GM10266 (cell line): ENCODE measurements at regions not wholly inside any gene's neighbourhood (a gene's known extent, or its start where the extent isn't known, plus 50 kb on each side); places are given as distances from the start of the nearest gene placed in this dataset.

ENCODE experiments used
- DNase-seq: peaks from one replicate; pipeline ENCODE4 v3.0.0; 2012; ENCODE audit errors: extremely low spot score
- TF ChIP-seq, protein P1 (sequence below): IDR thresholded peaks from 2 replicates; pipeline ENCODE4 v1.5.1; 2012; ENCODE audit warnings: mild to moderate bottlenecking, low read depth; ENCODE audit not compliant: control insufficient read depth, insufficient read depth; ENCODE audit errors: missing control alignments

DNA sequence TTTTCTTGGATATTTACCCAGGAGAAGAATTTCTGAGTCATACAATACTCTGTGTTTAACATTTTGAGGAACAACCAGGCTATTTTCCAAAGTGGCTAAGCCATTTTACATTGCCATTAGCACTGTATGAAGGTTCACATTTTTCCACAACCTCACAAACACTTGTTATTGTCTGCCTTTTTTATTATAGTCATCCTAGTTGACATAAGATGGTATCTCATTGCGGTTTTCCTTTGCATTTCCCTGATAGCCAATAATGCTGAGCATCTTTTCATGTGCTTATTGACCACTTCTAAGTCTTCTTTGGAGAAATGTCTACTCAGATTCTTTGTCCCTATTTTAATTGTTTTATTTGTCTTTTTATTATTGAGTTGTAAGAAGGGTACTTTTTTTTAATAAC lies 107.4 kb upstream of the CES5A start:
- TF ChIP-seq, protein P1, sequence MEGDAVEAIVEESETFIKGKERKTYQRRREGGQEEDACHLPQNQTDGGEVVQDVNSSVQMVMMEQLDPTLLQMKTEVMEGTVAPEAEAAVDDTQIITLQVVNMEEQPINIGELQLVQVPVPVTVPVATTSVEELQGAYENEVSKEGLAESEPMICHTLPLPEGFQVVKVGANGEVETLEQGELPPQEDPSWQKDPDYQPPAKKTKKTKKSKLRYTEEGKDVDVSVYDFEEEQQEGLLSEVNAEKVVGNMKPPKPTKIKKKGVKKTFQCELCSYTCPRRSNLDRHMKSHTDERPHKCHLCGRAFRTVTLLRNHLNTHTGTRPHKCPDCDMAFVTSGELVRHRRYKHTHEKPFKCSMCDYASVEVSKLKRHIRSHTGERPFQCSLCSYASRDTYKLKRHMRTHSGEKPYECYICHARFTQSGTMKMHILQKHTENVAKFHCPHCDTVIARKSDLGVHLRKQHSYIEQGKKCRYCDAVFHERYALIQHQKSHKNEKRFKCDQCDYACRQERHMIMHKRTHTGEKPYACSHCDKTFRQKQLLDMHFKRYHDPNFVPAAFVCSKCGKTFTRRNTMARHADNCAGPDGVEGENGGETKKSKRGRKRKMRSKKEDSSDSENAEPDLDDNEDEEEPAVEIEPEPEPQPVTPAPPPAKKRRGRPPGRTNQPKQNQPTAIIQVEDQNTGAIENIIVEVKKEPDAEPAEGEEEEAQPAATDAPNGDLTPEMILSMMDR: no peak
- no peak for DNase-seq

DNA sequence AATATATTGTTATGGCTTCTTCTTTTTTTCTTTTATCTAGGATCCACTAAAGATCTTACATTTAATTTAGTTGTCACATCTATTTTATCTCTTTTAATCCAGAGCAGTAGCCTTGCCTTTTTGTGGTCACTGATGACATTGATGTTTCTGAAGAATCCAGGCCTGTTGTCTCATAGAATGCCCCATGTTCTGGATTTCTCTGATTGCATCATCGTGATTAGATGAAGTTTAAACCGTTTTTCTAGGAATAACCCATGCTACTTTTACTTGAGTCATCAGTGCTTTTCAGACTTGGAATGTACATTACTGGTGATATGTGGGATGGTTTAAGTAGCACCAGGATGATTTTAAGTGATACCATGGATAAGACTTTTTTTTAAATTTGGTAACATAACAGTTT lies 106.4 kb upstream of the CES5A start:
- no peak for DNase-seq
- TF ChIP-seq, protein P1: no peak

DNA sequence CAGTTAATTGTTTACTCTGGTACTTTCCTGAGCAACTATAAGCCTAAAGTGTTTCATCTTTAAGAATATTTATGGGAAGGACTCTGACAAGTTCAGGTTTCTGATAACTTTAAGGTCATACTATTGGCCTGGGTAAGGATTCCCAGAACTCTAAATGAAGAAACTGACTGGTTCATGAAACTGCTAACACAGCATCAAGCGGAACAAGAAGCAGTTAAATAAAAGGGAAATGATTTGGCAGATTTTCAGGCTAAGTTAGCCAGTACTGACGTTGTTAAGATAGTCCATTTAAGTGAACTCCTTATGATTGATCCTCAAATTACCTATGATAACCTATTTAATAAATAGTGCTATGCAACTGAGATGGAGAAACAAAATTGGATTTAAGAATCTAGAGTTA lies 101.6 kb upstream of the CES5A start:
- TF ChIP-seq, protein P1: no peak

DNA sequence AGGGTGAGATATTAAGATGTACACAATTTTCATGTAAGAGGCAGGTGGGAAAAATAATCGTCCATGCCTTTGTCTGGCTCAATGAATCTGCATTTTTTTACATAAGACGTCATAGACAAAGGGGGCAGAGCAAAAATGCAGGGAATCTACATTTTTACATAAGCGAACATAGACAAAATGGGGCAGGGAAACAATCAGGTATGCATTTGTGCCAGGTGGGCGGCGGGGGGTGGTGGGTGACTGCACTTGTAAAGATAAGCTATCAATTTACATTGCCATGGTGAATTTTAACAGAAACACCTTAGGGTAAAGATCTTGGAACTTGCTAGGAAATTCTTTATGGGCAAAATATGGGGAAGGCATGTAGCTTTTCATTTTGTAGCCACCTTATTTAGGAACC lies 96.3 kb upstream of the CES5A start:
- TF ChIP-seq, protein P1: no peak
- no peak for DNase-seq

More for the DNA sequence above, 101.6 kb upstream of the CES5A start:
- no peak for DNase-seq

DNA sequence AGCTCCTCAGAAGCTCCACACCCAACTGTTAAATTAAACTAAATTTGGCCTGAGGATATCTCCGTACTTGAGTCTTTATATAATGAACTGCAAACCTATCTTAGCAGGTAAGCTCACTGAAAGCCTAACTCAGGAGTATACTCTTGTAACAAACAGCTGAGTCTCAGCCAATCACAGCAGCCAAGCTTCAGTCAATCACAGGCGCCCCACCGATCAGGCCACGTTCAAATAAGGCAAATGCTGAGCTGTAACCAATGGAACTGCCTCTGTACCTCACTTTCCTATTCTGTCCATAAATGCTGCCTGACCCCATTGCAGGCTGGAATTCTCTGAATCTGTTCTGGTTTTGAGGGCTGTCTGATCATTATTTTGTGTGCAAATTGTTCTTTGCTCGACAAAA lies 93.0 kb upstream of the CES5A start:
- TF ChIP-seq, protein P1: no peak
- DNase-seq: no peak

DNA sequence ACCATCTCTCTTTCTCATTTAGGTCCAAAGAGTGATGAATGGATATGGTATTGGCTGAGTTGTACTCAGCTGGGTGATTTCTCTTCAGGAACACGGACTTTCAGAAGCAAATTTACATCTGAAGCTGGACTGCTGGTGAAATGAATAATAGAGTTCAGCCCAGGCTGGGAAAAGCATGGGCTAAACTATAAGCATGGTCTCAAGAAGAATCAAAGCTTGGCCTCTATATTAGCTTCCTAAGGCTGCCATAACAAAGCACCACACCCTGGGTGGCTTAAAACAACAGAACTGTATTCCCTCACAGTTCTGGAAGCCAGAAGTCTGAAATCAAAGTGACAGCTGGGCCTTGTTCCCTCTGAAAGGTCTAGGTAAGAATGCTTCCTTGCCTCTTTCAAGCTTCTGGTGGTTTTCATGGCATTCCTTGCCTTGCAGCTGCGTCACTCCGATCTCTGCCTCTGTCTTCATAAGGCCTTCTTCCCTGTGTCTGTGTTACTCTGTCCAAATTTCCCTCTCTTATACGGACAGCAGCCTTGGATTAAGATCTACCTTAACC lies 89.8 kb upstream of the CES5A start:
- TF ChIP-seq, protein P1: no peak
- DNase-seq: no peak

DNA sequence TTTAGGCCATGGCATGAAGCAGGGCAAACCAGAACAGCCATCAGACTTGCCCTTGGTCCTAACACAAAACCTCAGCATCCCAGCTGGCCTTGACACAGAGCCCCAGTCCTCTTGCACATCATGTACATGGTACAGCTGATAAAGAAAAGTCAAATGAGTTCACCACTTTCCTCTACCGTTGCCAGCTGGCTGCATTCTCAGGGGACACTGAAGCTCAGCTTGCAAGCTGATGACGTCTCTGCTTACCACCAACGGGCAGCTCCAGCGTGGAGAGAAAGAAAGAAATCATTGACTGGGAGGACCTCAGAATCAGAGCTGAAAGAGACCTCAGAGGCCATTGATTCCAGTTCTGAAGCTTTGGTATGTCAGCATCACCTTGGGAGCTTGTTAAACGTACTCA lies 80.7 kb upstream of the CES5A start:
- DNase-seq: no peak
- TF ChIP-seq, protein P1: no peak
